ENCODE measurements at regions not wholly inside any gene's neighbourhood (a gene's known extent, or its start where the extent isn't known, plus 50 kb on each side); places are given as distances from the start of the nearest gene placed in this dataset.

DNA sequence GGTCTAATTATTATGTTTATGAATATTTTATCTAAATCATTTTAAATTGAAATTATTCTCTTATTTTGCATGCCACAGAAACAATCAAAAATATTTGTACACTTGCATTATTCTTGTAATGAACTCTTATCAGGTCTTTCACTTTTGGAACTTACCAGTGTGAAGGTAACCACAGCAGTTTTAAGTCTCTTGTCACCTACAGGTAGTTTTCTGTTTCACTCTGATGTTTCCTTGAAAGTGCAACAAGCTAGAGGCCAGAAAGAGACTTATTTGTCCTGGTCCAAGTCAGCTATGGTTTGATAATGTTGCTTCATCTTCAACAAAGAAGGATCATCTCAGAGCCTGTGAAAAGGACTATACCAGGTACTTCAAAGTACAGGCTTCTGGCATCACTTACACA is 133.4 kb upstream of the NBEA start:
- DNase-seq (ENCODE audit: low read depth in 2 of 2): no peak

DNA sequence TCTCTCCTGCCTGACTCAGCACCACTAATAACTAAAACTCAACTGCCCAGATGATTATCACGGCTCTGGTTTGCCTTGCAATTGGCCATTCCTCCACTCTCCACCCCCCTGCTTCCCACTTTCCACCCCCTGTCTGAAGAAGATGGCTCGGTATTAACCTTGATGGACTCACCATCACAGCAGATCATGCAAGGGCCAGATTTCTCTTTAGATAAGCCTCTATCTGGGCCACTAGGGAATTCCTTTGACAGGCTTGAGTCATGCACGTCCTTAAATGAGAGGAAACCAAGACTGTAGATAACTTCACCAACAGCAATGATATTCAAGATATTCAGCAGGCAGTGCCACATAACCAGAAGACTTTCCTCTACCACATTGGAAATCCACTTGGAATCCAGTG is 131.1 kb upstream of the NBEA start:
- DNase-seq (ENCODE audit: low read depth in 2 of 2): no peak

DNA sequence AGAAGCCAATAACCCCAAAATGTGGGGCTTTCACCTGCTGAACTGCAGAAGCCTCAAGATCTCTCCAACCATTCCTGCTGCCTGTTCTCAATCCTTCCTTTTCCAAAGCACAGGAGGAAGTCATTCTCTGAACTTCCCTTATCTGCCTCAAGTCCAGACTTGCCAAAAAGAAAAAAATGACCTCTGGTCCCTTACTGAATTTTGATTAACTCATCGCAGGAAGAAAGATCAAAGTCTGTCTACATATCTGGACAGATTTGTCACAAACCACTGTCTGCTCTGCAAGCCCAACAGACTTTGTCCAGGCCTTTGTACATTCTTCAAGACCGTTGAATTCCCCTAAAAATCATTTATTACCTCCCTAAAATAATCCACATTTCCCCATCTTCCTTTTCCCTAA is 126.5 kb upstream of the NBEA start:
- DNase-seq (ENCODE audit: low read depth in 2 of 2): no peak

DNA sequence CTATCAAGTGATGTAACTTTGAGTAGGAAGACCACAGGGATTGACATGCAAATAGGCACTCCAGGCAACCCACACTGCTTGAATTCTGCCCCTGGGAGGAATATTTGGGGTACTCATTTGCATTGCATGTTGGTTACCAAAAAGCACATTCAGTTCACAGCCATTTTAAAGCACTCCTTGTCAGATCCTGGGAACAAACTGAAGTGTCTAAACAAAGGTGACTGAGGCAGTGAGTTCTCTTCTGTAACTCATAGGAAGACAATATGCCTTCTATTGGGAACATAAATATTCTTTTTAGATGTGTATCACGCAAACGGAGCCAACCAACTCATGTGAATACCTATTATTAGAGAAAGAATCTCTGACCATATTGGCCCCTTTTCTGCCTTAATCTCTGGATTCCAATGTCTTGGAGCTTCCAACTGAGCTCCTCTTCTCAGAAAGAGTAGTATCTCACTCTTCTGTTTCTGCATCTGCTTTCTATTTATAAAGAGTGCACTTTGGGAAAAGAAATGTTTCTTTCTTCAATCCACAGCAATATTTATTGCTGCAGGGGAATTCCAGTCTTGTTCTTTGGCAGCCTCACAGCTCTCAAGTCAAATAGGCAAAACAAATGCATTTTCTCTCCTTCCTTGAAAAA is 125.7 kb upstream of the NBEA start:
- no peak for DNase-seq (ENCODE audit: low read depth in 2 of 2)

DNA sequence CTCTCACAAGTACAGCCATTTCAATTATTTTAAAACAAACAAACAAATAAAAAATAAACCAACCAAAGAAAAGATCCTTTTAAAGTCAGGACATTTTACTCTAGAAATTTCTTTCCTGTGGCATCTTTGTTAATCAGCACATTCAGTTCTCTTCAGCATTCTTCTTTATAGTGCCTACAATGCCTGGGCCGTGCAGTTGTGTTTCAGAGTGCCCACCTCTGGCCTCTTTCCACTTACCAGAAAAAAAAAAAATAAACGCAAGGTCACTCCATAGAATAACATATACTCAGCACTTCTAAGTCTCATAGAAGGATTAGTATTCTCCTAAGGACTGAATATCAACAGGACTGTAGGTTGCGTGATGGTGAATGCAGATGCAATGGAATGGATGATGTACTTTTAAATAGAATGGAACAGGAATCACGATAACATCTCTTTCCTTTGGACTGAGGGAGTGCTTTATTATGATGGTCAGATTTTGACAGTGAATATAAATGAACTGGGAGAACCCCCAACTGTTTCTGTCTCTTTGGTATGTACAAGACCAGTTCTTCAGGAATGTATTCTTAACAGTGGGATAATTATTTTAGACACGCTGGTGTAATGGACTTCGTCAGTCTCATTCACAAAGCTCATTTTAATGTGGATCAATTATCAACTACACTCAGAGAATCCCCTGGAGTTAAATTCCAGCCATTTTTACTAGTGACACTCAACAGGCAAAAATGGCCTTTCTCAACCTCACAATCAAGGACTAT is 125.0 kb upstream of the NBEA start:
- DNase-seq (ENCODE audit: low read depth in 2 of 2): no peak

DNA sequence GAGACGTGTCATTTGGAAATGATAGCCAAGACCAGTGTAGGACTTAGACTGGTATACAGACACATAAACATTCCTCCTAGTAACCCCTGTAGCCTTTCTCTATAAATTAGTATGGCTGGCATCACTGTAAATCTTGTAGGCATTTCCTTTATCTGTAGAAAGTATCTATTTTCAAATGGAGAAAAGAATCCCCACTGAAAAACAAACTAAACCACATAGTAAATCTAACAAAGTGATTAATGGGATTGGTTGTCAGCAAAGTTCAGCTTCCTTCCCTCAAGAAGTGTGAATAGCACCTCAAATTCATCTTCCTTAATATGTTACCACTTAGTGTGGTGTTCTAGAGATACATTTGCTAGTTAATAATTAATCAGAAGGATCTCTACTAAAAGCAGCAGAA is 119.4 kb upstream of the NBEA start:
- DNase-seq (ENCODE audit: low read depth in 2 of 2): no peak

DNA sequence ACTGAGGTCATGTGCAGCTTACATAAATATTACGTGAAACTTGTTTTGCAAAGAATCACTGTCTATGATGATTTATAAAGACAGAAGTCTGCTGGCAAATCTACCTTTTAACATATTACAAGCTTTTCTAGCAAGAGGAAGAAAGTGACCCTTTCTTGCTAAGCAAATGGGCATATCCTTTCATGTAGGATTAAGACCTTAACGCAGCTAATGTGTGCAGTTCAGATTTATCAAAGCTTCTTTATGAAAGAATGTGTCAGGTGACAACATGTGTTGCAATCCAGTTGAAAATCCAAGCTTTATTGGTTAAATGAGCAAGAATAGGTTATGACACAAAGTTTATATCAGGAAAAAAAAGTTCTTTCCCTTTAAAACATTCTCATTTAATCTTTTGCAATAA is 115.6 kb upstream of the NBEA start:
- DNase-seq (ENCODE audit: low read depth in 2 of 2): no peak

DNA sequence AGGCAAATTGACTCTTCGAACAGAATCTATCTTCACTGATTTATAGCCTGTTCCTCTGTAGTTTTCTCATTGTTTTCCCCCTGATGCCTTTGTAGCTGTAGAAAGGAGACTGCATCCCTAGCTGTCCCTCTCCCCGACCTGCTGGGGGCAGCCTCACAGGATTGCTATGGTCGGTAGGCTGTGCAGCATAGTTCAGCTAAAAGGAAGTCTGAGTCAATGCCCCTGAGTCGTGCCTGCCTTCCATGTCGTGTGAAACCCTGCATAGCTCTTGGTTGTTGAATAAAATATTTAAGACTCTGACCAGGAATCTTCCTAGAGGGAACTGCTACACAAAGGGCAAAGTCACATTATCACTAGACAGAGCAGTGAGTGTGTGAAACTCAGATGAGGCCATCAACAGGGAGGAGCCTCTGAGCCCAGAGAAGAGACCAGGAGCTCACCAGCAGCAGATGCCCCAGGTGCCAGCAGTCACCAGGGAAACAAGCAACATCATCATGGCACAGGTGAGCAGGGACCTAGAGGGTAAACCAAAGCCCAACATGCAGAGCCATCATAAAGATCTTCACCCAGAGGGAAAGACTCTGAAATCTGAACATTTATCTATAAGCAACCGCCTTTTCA is 108.4 kb upstream of the NBEA start:
- no peak for DNase-seq (ENCODE audit: low read depth in 2 of 2)

DNA sequence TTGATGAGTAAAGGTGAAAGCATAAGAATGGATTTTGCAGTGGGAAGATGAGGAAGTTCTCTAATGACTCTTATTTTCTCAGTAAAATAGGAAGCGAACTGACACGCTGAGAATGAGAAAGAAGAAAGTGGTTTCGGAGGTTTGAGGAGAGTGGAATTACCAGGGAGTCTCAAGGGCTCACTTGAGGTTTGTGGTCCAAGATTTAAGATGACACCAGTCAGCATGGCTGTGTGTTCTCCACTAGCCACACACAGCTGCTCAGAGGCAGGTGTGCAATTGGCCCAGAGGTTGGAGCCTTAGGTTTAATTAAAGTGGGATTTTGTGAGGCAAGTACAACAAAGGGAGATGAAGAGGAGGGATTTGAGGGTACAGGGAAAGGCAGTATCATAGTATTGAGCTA is 99.6 kb upstream of the NBEA start:
- DNase-seq (ENCODE audit: low read depth in 2 of 2): no peak

DNA sequence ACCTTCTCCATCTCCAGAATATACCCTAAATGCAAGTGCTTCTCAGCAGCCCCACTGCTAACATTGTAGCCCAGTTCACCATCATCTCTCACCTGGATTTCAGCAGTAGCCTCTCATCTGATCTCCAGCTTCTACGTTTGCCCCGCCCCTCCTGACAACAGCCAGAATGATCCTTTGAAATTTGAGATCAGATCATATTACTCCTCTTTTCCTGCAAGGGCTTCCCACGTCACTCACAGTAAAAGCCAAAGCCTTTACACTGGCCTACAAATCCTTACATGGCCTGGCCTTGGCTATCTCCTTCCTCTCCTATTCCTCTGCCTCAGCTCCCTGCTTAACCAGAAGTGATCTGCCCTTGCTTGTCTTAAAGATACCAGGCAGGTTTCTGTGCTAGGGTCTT is 94.3 kb upstream of the NBEA start:
- DNase-seq (ENCODE audit: low read depth in 2 of 2): no peak

DNA sequence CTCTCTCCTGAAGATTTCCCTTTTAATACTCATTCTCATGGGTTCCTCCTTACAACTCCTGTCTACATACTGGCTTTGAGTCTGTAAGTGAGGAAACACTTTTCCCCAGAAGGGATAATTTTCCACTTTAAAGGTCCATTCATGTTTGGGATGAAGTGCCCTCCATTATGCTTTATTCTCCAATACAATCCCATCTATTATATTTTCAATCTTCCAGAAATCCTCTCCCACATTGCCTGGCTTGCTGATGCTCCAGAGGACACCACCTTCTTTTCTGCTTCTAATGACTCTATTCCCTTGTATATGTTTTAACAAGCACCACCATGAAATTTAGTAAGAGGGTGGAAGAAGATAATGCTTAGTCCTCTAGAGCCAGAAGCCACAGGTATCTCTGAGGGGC is 92.7 kb upstream of the NBEA start:
- DNase-seq (ENCODE audit: low read depth in 2 of 2): no peak

DNA sequence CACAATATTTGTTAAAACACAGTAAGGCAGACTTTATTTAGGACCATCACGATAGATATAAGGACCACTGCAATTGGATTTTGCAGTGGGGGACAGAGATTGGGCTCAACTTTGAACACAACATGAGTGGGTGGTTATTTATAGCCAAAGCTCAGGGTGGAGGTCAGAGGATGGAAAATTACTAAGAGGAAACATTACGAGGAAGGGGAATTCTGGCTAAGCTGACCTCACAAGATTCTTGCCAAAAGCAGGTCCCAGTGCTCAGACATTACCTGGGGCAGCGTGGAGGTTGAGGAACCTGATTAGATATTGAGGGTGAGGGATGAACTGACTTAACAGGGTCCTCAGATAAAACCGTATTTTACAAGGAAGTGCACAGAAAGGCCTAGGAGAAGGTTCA is 88.9 kb upstream of the NBEA start:
- no peak for DNase-seq (ENCODE audit: low read depth in 2 of 2)

DNA sequence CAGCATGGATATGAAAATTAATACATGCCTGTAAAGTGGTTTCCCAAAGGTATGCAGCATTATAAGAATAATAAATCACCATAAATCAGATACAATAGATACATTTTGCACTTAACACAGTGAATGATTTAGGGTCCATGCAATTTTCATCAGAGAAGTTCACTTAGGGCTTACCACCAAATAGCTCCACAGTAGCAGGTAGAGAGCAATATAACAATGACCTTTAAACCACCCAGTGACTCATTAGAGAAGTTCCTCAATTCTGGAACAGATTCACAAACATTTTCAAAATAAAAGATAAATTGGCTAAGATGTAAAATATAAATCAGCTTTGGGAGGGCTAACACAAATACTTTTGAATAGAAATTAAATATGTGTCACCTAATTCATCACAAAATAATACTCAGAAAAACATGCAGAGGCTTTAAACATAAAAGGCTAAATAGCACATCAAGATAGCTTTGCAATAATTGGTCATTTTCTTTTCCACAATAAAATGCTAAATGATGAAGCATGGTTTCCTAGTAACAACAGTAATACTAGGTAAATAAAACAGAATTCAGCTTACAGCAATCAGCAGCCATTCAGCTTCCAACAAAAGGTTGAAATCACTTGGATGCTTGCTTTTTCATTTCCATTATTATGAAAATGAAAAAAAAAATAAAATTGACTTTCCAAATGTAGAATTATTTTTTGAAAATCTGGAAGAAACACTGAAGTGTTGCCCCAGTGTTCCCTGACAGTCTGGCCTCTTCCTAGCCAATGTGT is 84.3 kb upstream of the NBEA start:
- no peak for DNase-seq (ENCODE audit: low read depth in 2 of 2)

DNA sequence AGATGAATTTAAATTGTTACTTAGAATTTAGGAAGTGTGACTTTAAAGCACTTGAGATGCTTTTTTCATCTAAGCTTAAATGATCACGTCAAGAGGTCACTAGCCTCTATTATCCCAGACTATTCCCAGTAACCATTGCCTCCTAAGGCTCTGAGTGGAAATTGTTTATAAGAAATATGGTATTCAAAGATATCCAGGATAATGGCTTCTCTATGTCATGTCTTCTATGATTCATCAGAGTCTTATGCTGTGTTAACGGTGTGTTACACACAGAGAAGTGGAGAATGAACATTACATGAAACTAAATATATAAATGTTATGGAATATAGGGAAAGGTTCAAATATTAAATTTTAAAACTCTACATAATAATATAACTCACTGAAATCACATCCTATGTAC is 79.8 kb upstream of the NBEA start:
- no peak for DNase-seq (ENCODE audit: low read depth in 2 of 2)

DNA sequence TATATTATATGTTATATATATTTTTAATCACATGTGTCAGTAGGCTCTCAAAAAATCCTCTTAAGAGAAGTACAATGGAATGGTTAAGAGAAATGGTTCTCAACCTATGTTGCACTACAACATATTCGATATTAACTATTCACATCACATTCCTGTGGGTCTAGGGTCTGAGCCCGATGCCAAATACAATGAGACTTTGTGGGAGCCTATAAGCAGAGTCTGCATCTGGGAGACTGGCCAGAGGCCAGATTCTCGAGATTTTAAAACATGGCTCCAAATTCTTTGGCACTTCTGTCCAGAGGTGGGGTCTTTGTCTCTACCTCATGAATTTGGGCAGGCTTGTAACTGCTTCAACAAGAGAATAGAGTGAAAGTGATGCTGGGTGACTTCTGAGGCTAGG is 79.4 kb upstream of the NBEA start:
- DNase-seq (ENCODE audit: low read depth in 2 of 2): no peak

DNA sequence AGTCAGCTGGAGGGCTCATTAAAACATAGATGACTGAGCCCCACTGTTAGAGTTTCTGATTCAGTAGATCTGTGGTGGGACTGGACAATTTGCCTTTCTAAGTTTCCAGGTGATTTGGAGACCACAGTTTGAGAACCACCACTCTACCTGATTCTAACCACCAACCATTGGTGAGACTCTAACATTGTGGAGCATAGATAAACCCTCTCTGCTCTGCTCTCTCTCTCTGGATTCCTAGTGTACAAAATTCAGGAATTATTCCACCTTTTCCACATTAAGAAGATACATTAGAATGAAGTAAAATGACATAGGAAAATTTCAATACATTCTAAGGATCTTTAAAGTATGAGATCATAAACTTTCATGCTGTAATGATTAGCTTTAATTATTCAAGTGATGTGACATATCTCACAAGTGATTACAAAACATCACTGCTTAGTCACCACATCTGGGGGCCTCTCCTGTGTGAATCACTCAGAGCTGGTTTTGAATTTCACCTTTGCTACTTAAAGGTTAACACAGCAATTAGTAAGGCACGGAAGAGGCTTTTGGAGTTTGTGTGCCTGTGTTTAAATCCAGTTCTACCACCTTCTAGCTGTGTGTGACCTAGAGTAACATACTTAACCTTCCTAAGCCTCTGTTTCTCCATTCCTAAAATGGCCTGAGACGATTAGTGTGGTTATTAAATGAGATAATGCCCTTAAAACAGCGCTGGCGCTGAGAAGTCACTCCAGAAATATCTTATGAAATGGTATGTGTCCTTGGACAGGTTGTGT is 78.5 kb upstream of the NBEA start:
- no peak for DNase-seq (ENCODE audit: low read depth in 2 of 2)

DNA sequence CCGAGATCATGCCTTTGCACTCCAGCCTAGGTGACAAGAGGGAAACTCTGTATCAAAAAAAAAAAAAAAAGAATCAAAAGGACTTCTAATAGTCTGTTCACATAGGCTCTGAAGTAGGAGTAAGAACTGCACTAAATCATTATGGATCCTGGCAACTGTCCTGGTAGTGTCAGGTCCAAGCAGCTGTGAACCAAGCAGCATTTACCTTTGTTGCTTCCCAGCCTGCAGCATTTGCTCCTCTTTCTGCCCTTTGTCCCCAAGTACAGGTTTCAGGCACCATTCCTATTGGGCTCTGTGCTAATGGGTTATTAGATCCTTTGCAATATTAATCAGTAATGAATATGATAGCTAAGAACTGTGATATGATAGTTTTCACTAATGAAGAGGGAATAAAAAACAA is 77.4 kb upstream of the NBEA start:
- DNase-seq (ENCODE audit: low read depth in 2 of 2): no peak

DNA sequence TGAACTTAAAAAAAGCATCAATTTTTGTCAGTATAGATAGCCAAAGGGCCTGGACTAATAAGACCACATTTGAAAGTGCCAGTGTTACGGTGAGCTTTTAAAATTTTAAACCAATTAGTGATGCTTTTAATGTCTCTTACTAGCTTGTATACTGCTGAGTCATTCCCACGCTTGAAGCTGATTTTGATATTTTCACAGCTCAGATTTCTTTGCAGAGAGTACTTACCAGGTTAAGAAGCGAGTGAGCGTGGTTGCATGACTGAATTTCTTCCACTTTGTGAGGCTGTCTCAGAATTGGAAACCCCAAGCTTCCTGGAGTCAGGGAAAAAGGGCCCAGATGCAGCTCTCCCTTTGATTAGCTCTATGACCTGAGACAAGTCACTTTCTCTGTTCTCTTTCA is 74.5 kb upstream of the NBEA start:
- no peak for DNase-seq (ENCODE audit: low read depth in 2 of 2)

DNA sequence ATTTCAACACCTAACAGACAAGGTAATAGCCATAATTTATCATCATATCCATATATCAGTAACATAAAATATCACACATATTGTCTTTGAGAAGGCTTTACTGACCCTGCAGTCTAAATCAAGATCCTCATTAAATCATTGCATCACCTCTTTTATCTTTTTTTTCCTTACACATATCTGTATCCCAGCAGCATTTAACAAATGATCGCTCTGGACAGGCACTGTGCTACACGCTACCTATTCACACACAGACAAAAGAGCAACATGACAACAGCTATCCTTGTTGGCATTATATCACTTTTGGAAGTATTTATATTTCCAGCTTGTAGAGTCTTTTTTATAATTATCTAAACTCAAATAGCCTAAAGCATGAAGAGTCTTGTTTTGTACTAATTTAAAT is 73.3 kb upstream of the NBEA start:
- no peak for DNase-seq (ENCODE audit: low read depth in 2 of 2)

DNA sequence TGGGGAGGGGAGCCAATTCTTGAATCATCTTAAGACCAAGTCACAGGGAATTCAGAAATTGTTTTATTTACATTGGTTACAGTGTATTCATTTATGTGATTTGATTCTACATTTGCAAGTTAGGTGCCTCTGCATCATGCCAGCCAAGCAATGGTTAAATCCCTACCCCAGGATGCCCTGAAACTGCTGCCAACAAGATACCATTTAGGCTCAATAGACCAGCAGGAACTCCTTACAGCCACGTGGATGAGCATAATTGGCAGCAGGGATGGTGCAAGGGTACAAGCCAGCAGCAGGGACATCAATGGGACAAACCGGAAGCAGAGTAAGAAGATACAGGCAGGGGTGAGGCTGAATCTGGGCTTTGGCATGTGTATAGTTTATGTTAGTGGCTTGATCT is 72.4 kb upstream of the NBEA start:
- DNase-seq (ENCODE audit: low read depth in 2 of 2): no peak

DNA sequence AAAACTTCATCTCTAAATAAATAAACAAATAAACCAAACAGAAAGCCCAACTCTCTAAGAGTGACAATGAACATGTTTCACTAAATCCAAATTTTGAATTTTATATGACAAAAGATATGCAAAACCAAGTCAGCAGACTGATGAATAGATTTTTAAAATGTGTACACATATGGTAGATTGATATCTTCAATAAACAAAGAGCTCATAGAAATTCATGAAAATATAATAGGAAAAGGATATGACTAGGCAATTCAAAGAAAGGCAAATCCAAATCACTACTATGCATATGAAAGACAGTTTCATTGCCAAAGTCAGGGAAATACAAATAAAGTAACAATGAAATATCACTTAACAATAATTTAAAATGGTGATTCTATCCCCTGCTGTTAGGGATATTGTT is 63.7 kb upstream of the NBEA start:
- no peak for DNase-seq (ENCODE audit: low read depth in 2 of 2)

DNA sequence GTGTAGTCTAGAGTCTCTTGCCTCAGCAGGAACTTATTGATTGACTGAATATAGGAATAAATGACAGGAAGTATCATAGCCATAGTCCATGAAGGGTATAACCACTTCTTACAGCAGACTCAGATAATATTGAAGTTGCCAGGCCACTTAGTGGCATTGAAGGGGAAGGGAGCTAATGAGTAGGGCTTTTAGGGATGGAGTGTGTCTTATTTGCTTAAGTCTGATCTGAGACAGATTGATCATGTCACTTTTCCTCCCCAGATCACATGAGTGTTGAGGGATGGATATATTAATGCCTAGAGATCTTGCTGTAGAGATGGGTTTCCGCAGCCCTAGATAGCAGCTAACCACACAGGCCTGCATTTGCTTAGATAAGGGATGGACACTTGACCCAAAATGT is 62.2 kb upstream of the NBEA start:
- no peak for DNase-seq (ENCODE audit: low read depth in 2 of 2)

Measured in stimulated activated CD4-positive, alpha-beta T cell treated with anti-CD3 and anti-CD28 coated beads, Interleukin-1b, Interleukin-23, amount 100 ng/mL, for 4 hours (primary cell).